ENCODE measurements at regions not wholly inside any gene's neighbourhood (a gene's known extent, or its start where the extent isn't known, plus 50 kb on each side); places are given as distances from the start of the nearest gene placed in this dataset.
A peak's percentile ranks its signal among the peaks of the same experiment; 100 is the strongest.

DNA sequence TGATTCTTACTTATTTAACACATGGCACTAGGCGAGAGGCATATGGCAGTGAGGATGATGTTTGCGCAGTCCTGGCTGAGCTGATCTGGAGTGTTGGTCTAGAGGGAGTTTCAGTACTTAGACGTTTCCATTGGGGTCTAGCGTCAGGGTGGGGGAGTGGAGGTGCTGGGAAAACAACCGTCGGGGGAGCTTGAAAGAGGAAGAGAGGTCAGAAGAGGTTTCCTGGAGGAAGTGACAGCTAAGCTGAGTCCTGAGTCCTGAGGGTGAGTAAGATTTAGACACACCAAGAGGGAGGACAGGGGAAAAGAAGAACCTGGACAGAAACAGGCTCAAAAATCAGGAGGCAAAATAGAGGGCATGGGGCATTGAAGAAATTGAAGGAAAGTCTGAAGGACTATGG, 81.4 kb downstream of the ALOX5AP start:
- Histone ChIP-seq H3K27me3 (no peaks in the 10 kb centered on the region), H3K4me1 (no peaks in the 10 kb centered on the region), H3K4me3 (no peak overlapping the region), H3K27ac (no peak overlapping the region), H3K36me3 (no peaks in the 10 kb centered on the region), H3K9me3 (no peaks in the 10 kb centered on the region)
- no peak for DNase-seq (ENCODE audit: low spot score in 2 of 2)
- intact Hi-C loops (cut with DNase I; ENCODE audit: low total_unique reads), result no loop called here
- TF ChIP-seq POLR2A (IDR thresholded peaks at IDR 0.05) (no peak), POLR2AphosphoS5 (IDR thresholded peaks at IDR 0.05) (no peak)
- TF ChIP-seq, protein P1, sequence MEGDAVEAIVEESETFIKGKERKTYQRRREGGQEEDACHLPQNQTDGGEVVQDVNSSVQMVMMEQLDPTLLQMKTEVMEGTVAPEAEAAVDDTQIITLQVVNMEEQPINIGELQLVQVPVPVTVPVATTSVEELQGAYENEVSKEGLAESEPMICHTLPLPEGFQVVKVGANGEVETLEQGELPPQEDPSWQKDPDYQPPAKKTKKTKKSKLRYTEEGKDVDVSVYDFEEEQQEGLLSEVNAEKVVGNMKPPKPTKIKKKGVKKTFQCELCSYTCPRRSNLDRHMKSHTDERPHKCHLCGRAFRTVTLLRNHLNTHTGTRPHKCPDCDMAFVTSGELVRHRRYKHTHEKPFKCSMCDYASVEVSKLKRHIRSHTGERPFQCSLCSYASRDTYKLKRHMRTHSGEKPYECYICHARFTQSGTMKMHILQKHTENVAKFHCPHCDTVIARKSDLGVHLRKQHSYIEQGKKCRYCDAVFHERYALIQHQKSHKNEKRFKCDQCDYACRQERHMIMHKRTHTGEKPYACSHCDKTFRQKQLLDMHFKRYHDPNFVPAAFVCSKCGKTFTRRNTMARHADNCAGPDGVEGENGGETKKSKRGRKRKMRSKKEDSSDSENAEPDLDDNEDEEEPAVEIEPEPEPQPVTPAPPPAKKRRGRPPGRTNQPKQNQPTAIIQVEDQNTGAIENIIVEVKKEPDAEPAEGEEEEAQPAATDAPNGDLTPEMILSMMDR (IDR thresholded peaks at IDR 0.05), result no peak

DNA sequence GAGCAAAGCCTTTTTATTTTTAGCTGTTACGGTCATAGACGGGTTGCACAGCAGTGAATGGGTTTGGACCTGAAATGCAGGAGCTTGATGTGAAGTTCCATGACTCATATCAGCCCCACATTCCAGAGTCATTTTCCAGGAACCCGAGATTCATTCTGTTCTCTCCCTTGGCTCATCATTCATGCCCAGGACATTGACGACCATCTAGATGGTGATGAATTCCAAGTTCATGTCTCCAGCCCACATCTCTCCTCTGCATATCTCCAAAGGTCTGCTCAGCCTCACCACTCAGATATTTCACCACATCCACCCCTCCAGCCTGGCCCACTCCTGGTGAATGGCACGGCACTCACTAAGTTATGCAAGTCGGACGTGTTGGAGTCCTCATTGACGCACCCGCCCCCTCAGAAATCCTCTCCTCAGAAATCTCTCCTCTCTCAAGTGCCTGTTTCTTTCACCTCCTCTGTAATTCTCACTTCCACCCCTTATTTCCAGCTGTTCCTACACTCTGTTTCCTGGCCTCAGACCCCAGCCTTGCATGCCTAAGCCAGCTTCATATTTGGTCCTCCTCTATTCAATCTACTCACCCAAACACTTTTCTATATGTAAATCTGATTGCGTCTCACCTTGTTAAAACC, 83.1 kb downstream of the ALOX5AP start:
- Histone ChIP-seq H3K4me3 (no peak overlapping the region), H3K27me3 (no peaks in the 10 kb centered on the region), H3K4me1 (no peaks in the 10 kb centered on the region), H3K9me3 (no peaks in the 10 kb centered on the region), H3K27ac (no peak overlapping the region), H3K36me3 (no peaks in the 10 kb centered on the region)
- TF ChIP-seq POLR2A (IDR thresholded peaks at IDR 0.05) (no peak), POLR2AphosphoS5 (IDR thresholded peaks at IDR 0.05) (peak in 2 of 3 donors; percentile 31 to 55)
- TF ChIP-seq, protein P1 (IDR thresholded peaks at IDR 0.05), result no peak
- intact Hi-C loops (cut with DNase I; ENCODE audit: low total_unique reads), result no loop called here
- DNase-seq (ENCODE audit: low spot score in 2 of 2), result no peak

GRCh38 chr13:30819136-30819888, 84.0 kb downstream of the ALOX5AP start:
- H3K27ac ChIP-seq, result no peak overlapping the region
- DNase-seq (ENCODE audit: low spot score in 2 of 2), result no peak

DNA sequence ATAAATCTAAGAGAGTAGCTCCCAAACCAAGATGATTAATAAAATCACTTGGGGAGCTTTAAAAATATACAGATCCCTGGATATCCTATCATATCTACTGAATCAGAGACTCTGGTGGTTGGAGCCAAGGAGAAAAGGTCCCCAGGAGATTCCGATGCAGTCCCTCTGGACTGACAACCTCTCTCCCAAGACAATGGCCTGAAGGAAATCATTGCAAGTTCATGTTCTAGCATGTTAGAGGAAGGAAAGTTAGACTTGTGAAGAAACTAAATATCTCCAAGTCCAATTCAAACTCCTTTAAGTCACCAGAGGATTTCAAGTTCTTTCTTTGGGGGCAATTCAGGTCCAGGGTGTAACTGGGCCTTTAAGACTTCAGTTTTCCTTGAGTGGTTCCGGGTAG, 84.7 kb upstream of the MEDAG start:
- Histone ChIP-seq H3K9me3 (no peaks in the 10 kb centered on the region), H3K4me3 (no peak overlapping the region), H3K36me3 (no peaks in the 10 kb centered on the region), H3K27ac (peak overlapping the region in 1 of 2 donors; percentile 6), H3K4me1 (no peaks in the 10 kb centered on the region), H3K27me3 (no peaks in the 10 kb centered on the region)
- intact Hi-C loops (cut with DNase I; ENCODE audit: low total_unique reads), result no loop called here
- DNase-seq (ENCODE audit: low spot score in 2 of 2), result no peak
- no peak for TF ChIP-seq POLR2AphosphoS5 (IDR thresholded peaks at IDR 0.05)
- TF ChIP-seq, protein P1 (IDR thresholded peaks at IDR 0.05), result no peak
- TF ChIP-seq POLR2A (IDR thresholded peaks at IDR 0.05), result no peak

More at GRCh38 chr13:30819136-30819888, 84.0 kb downstream of the ALOX5AP start:
- Histone ChIP-seq H3K4me3 (no peak overlapping the region), H3K9me3 (no peaks in the 10 kb centered on the region), H3K27me3 (no peaks in the 10 kb centered on the region), H3K4me1 (no peaks in the 10 kb centered on the region), H3K36me3 (no peaks in the 10 kb centered on the region)
- TF ChIP-seq POLR2AphosphoS5 (IDR thresholded peaks at IDR 0.05) (no peak), POLR2A (IDR thresholded peaks at IDR 0.05) (no peak)
- TF ChIP-seq, protein P1 (IDR thresholded peaks at IDR 0.05), result no peak
- intact Hi-C loops (cut with DNase I; ENCODE audit: low total_unique reads), result no loop called here

DNA sequence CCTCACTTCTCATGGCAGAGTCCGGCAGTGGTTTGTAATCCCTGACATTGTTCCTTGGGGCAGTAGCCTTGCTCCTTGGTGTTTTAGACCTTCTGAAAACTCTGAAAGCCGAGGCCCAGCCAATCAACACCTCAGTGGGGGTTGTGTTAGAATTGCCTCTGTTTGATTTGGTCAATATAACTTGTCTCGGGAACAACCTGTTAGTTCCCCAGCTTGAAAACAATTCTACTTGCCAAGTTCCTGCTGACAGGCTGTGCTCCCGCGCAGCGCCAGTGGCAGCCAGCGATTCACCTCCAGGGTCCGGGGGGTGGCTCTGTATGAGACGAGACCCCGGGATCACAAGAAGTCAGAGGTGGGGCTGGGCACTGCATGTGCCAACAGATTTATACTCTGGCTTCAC, 81.4 kb upstream of the MEDAG start:
- no peaks in the 10 kb centered on the region for H3K36me3 ChIP-seq
- H3K27ac ChIP-seq, result peak overlapping the region; percentile 44 to 51
- TF ChIP-seq, protein P1 (IDR thresholded peaks at IDR 0.05), result no peak
- no peak for TF ChIP-seq POLR2AphosphoS5 (IDR thresholded peaks at IDR 0.05)
- no peak for TF ChIP-seq POLR2A (IDR thresholded peaks at IDR 0.05)
- no peaks in the 10 kb centered on the region for H3K9me3 ChIP-seq
- DNase-seq (ENCODE audit: low spot score in 2 of 2), result no peak
- H3K4me3 ChIP-seq, result no peak overlapping the region
- no peaks in the 10 kb centered on the region for H3K27me3 ChIP-seq
- intact Hi-C loops (cut with DNase I; ENCODE audit: low total_unique reads), result no loop called here
- H3K4me1 ChIP-seq, result no peaks in the 10 kb centered on the region
